Heart left ventricle (tissue), 13 donors: ENCODE measurements at regions not wholly inside any gene's neighbourhood (a gene's known extent, or its start where the extent isn't known, plus 50 kb on each side); places are given as distances from the start of the nearest gene placed in this dataset.

ENCODE experiments used
- POLR2A ChIP-seq, 2 donors: fragments of 450-650 bp; IDR thresholded peaks; one replicate each; pipeline ENCODE4 v1.6.1; 2017; ENCODE audit warnings: antibody characterized with exemption in 2 of 2, mild to moderate bottlenecking in 2 of 2, moderate library complexity in 2 of 2
- TF ChIP-seq, protein P1 (sequence below), 12 donors: fragments of 200-600 bp; sonication (generic) in 4 of 12; IDR thresholded peaks; one replicate each; pipeline versions ENCODE4 v1.5.0 to v1.8.0; 2018 to 2022; ENCODE audit warnings: antibody characterized with exemption in 12 of 12, mild to moderate bottlenecking in 5 of 12
- donor health status: ischemic (EF 13 %, LVEDD 7.1; RV severe dilation, severe dysfunction).
- donor health status: DM: no; HTN: yes; CAD: no.
- donor health status: DM: no; HTN: no; CAD: no.
- donor health status: ischemic (EF 25% LVEDD 6.9; RV normal size, moderate dysfunction).
- donor health status: ischemic (EF 25% LVEDD 5.7; RV mildly dilated, moderate dysfunction).
- donor health status: ischemic (EF 35%, LVEDD 5.7; RV mildly dilated, moderate dysfunction).
- donor health status: nonischemic (EF 11% LVEDD 7.7; RV severe dilation, severe dysfunction).
- donor health status: DM: yes; HTN: yes; CAD: no.
- donor health status: PGD.
- donor health status: ischemic (EF 29% LVEDD 5.4; RV normal size, mild dysfunction).
- donor health status: nonischemic (EF 23%, LVEDD 6.1; RV moderate dilation, normal function).

DNA sequence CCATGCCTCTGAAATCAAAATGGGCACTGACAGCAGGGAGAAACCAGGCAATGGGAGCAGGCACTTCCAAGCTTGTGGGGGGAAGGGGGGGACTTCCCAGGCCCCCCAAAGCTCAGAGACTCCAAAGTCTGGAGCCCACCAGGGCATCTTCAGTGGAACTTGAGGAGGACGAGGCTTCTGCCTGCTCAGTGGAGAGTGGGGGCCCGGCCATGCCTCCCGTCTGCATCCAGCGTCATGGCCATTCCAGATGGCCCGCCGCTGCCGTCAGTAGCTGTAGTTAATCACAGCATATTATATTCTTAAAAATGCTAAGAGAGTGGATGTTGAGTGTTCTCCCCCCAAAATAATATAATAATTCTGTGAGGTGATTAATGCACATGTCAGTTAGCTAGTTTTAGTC lies 315.2 kb downstream of the KCNJ2 start:
- TF ChIP-seq, protein P1, sequence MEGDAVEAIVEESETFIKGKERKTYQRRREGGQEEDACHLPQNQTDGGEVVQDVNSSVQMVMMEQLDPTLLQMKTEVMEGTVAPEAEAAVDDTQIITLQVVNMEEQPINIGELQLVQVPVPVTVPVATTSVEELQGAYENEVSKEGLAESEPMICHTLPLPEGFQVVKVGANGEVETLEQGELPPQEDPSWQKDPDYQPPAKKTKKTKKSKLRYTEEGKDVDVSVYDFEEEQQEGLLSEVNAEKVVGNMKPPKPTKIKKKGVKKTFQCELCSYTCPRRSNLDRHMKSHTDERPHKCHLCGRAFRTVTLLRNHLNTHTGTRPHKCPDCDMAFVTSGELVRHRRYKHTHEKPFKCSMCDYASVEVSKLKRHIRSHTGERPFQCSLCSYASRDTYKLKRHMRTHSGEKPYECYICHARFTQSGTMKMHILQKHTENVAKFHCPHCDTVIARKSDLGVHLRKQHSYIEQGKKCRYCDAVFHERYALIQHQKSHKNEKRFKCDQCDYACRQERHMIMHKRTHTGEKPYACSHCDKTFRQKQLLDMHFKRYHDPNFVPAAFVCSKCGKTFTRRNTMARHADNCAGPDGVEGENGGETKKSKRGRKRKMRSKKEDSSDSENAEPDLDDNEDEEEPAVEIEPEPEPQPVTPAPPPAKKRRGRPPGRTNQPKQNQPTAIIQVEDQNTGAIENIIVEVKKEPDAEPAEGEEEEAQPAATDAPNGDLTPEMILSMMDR (IDR thresholded peaks at IDR 0.05): no peak
- no peak for TF ChIP-seq POLR2A (IDR thresholded peaks at IDR 0.05)
